OCI-LY7 (cell line): ENCODE measurements at regions not wholly inside any gene's neighbourhood (a gene's known extent, or its start where the extent isn't known, plus 50 kb on each side); places are given as distances from the start of the nearest gene placed in this dataset.

Experiments
- BruUV-seq: library from RNA; stranded (reverse); fragments of 400-500 nt; replicated peaks from 2 replicates; lab custom pipeline; 2021; lab: Mats Ljungman, UMichigan
- CTCF ChIA-PET: fragments of 300-600 bp; sonication (Branson Sonifier 250); formaldehyde crosslinking; loops from one replicate; lab custom pipeline; 2022; ENCODE audit warnings: antibody characterized with exemption; ENCODE audit not compliant: unreplicated experiment; lab: Charles Lee
- POLR2A ChIA-PET: fragments of 300-600 bp; sonication (Branson Sonifier 250); formaldehyde crosslinking; loops from one replicate; lab custom pipeline; 2022; ENCODE audit warnings: antibody characterized with exemption; lab: Charles Lee
- DNase-seq: peaks from one replicate; pipeline ENCODE4 v3.0.0-alpha.2; 2015; ENCODE audit warnings: low spot score
- H2AFZ ChIP-seq: fragments of 200-600 bp; sonication (generic), shearing (Covaris generic); 2 replicates; pipeline ENCODE4 v1.6.1; 2014; ENCODE audit warnings: mild to moderate bottlenecking, antibody characterized with exemption, low read length, moderate library complexity
- H3K27ac ChIP-seq: fragments of 200-600 bp; sonication (generic); 2 replicates; pipeline ENCODE4 v1.5.1; 2014; ENCODE audit warnings: mixed run types, low read depth, mild to moderate bottlenecking, moderate library complexity, low read length, inconsistent platforms; ENCODE audit not compliant: poor library complexity, severe bottlenecking
- H3K36me3 ChIP-seq: fragments of 200-600 bp; sonication (generic); 2 replicates; pipeline ENCODE4 v1.6.1; 2014; ENCODE audit warnings: mild to moderate bottlenecking, antibody characterized with exemption, low read length, moderate library complexity, mixed read lengths; ENCODE audit not compliant: insufficient read depth
- H3K4me1 ChIP-seq: fragments of 200-600 bp; sonication (generic); 2 replicates; pipeline ENCODE4 v1.5.1; 2014; ENCODE audit warnings: mild to moderate bottlenecking, low read length; ENCODE audit not compliant: insufficient read depth, poor library complexity, severe bottlenecking
- H3K4me2 ChIP-seq: fragments of 200-600 bp; sonication (generic); 2 replicates; pipeline ENCODE4 v1.6.1; 2014; ENCODE audit warnings: mild to moderate bottlenecking, low read length
- H3K4me3 ChIP-seq: fragments of 200-600 bp; sonication (generic); 2 replicates; pipeline ENCODE4 v1.5.1; 2014; ENCODE audit warnings: mild to moderate bottlenecking, low read depth, low read length; ENCODE audit not compliant: poor library complexity, severe bottlenecking
- H3K79me2 ChIP-seq: fragments of 200-600 bp; sonication (generic); 2 replicates; pipeline ENCODE4 v1.6.1; 2016; ENCODE audit warnings: low read depth, mild to moderate bottlenecking, low read length, moderate library complexity, mixed read lengths; ENCODE audit not compliant: insufficient read depth
- H3K9me2 ChIP-seq: fragments of 200-600 bp; sonication (generic); 2 replicates; pipeline ENCODE4 v1.6.1; 2016; ENCODE audit warnings: mild to moderate bottlenecking, low read length, mixed read lengths; ENCODE audit not compliant: insufficient read depth
- H3K9me3 ChIP-seq: fragments of 200-600 bp; sonication (generic); 2 replicates; pipeline ENCODE4 v1.6.1; 2014; ENCODE audit warnings: mild to moderate bottlenecking, mixed run types, low read length, mixed read lengths
- H4K20me1 ChIP-seq: fragments of 200-600 bp; sonication (generic); 2 replicates; pipeline ENCODE4 v1.6.1; 2014; ENCODE audit warnings: mild to moderate bottlenecking, antibody characterized with exemption, low read length, moderate library complexity, mixed read lengths; ENCODE audit not compliant: insufficient read depth
- EZH2phosphoT487 ChIP-seq: fragments of 200-600 bp; sonication (generic); IDR thresholded peaks from 2 replicates; pipeline ENCODE4 v1.6.1; 2018; ENCODE audit warnings: low read depth, borderline replicate concordance, mild to moderate bottlenecking, mixed run types, antibody characterized with exemption, low read length, moderate library complexity, mixed read lengths
- intact Hi-C: fragments of 100-400 bp; cut with micrococcal nuclease; formaldehyde crosslinking; loops from one replicate; pipeline ENCODE4 v1.10.0; 2022; ENCODE audit not compliant: unreplicated experiment
- TF ChIP-seq, protein P1 (sequence below): fragments of 200-600 bp; sonication (generic); conservative IDR thresholded peaks from 2 replicates; pipeline ENCODE4 v1.5.1; 2014; ENCODE audit warnings: mild to moderate bottlenecking, antibody characterized with exemption, low read length, moderate library complexity, mixed read lengths

DNA sequence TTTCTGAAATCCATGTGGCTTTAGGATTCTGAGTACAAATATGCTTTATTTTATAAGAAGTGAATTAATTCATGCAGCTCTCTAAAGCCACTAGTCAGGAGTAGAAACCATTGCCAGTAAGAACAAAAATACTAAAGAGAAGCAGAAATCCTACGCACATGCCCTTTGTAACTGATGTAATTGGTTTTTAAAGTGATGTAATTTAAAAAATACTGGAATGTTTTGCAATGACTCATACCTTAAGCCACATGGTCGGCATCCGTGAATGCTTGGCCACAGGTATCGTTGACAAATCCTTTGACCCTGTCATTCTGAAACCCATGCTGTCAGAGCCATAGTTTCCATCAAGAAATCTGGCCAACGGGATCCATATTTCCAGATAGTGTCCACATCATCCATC, 213.3 kb downstream of the ACKR3 start:
- Histone ChIP-seq H3K4me2 (no peak overlapping the region), H4K20me1 (no peaks in the 10 kb centered on the region), H3K9me3 (no peaks in the 10 kb centered on the region), H3K36me3 (no peaks in the 10 kb centered on the region), H3K79me2 (no peaks in the 10 kb centered on the region), H3K4me1 (no peaks in the 10 kb centered on the region), H2AFZ (no peak overlapping the region), H3K9me2 (no peaks in the 10 kb centered on the region), H3K4me3 (no peak overlapping the region), H3K27ac (no peak overlapping the region)
- DNase-seq = no peak
- ChIA-PET CTCF (no interaction called here), POLR2A (interaction anchor here (0.6 kb wide), 1 partner anchor 171 kb away, joined by 6 read pairs; no protein-coding TSS in a partner anchor)
- intact Hi-C loops = no loop called here
- no TSS peak for BruUV-seq
- TF ChIP-seq, protein P1, sequence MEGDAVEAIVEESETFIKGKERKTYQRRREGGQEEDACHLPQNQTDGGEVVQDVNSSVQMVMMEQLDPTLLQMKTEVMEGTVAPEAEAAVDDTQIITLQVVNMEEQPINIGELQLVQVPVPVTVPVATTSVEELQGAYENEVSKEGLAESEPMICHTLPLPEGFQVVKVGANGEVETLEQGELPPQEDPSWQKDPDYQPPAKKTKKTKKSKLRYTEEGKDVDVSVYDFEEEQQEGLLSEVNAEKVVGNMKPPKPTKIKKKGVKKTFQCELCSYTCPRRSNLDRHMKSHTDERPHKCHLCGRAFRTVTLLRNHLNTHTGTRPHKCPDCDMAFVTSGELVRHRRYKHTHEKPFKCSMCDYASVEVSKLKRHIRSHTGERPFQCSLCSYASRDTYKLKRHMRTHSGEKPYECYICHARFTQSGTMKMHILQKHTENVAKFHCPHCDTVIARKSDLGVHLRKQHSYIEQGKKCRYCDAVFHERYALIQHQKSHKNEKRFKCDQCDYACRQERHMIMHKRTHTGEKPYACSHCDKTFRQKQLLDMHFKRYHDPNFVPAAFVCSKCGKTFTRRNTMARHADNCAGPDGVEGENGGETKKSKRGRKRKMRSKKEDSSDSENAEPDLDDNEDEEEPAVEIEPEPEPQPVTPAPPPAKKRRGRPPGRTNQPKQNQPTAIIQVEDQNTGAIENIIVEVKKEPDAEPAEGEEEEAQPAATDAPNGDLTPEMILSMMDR = no peak
- TF ChIP-seq EZH2phosphoT487 = no peak

DNA sequence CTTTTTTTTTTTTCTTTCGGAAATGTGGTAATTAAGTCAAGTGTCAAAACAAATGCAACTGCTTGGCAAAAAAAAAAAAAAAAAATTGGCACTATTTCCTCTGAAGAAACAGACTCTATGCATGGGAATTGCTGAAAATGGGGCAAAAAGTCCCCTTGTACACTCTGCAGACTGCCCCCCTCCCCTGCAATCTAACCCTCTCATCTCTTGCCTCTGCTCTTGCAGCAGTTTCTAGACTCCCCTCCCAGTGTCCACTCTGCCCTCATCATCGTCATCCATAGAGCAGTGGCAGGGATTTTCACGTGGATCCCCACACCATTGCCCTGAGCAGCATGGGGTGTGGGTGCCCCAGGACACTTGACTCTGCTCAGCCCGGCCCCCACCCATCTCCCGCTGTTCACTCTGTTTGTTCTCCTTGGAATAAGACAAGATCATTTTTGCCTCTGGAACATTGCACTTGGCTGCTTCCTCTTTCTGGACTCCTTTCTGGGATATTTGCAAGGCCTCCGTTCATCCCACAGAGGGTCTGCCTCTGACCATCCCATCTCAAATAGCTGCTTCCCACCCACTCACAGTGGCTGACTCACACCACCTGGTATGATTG, 213.9 kb downstream of the ACKR3 start:
- POLR2A ChIA-PET = interaction anchor here (0.6 kb wide), 1 partner anchor 172 kb away, joined by 6 read pairs; no protein-coding TSS in a partner anchor

DNA sequence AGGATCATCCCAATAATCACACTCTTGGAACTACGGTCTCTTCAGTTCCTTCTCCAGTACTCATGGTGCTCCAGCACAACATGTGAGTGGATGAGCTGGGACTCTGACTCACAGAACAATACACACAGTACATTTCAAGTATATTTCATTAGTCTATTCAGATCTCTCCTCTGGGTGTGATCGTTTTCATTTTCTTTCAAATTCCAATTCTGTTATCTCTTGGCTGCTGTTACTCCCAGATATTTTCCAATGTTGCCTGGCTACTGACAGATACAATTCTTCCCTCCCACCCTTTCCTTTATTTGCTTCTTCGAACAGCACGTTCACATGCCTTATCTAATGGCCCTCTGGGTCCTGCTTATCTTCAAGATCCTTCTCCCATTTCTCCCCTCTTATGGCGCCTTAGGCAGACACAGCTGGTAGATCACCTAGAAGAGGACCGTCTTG, 216.0 kb downstream of the ACKR3 start:
- ChIA-PET CTCF (no interaction called here), POLR2A (interaction anchor here (0.6 kb wide), 1 partner anchor 13 kb away, joined by 3 read pairs; no protein-coding TSS in a partner anchor)
- H3K79me2 ChIP-seq = no peaks in the 10 kb centered on the region
- TF ChIP-seq EZH2phosphoT487 = no peak
- TF ChIP-seq, protein P1 = no peak
- no peaks in the 10 kb centered on the region for H3K4me1 ChIP-seq
- H2AFZ ChIP-seq = no peak overlapping the region
- no peak overlapping the region for H3K4me2 ChIP-seq
- no peaks in the 10 kb centered on the region for H3K36me3 ChIP-seq
- no peak overlapping the region for H3K27ac ChIP-seq
- intact Hi-C loops = no loop called here
- no peak for DNase-seq
- H4K20me1 ChIP-seq = no peaks in the 10 kb centered on the region
- no peaks in the 10 kb centered on the region for H3K9me3 ChIP-seq
- H3K9me2 ChIP-seq = no peaks in the 10 kb centered on the region
- no peak overlapping the region for H3K4me3 ChIP-seq
- BruUV-seq = no TSS peak

More for the DNA sequence above, 213.9 kb downstream of the ACKR3 start:
- CTCF ChIA-PET = no interaction called here
- BruUV-seq = no TSS peak
- Histone ChIP-seq H3K4me2 (no peak overlapping the region), H3K9me3 (no peaks in the 10 kb centered on the region), H3K4me3 (no peak overlapping the region), H3K9me2 (no peaks in the 10 kb centered on the region), H3K79me2 (no peaks in the 10 kb centered on the region), H2AFZ (no peak overlapping the region), H4K20me1 (no peaks in the 10 kb centered on the region), H3K36me3 (no peaks in the 10 kb centered on the region), H3K27ac (no peak overlapping the region), H3K4me1 (no peaks in the 10 kb centered on the region)
- intact Hi-C loops = no loop called here
- TF ChIP-seq, protein P1 = no peak
- TF ChIP-seq EZH2phosphoT487 = no peak
- no peak for DNase-seq
